NB4 (cell line): ENCODE measurements at regions not wholly inside any gene's neighbourhood (a gene's known extent, or its start where the extent isn't known, plus 50 kb on each side); places are given as distances from the start of the nearest gene placed in this dataset.

Experiments used
- DNase-seq: peaks from one replicate; pipeline ENCODE4 v3.0.0; 2010; ENCODE audit warnings: low read depth
- H3K4me3 ChIP-seq: one replicate; pipeline ENCODE4 v1.5.1; 2011; ENCODE audit warnings: mild to moderate bottlenecking, low read depth, low read length, moderate library complexity
- CTCF ChIP-seq: IDR thresholded peaks from one replicate; pipeline ENCODE4 v1.5.1; 2012; ENCODE audit warnings: low read depth, low read length
- MAX ChIP-seq: IDR thresholded peaks from 2 replicates; pipeline ENCODE4 v1.6.1; 2011; ENCODE audit warnings: low read depth, low read length
- MYC ChIP-seq: IDR thresholded peaks from 2 replicates; pipeline ENCODE4 v1.6.1; 2011; ENCODE audit warnings: low read depth, low read length
- POLR2A ChIP-seq: IDR thresholded peaks from 2 replicates; pipeline ENCODE4 v1.6.1; 2011; ENCODE audit warnings: mild to moderate bottlenecking; ENCODE audit not compliant: insufficient read length; ENCODE audit errors: extremely low read depth

- TF ChIP-seq MAX: no peak
- no peak for TF ChIP-seq MYC
- TF ChIP-seq POLR2A: no peak
- TF ChIP-seq CTCF: no peak
- H3K4me3 ChIP-seq: no peak overlapping the region
Observed at GRCh38 chr4:78666830-78667258, 109.3 kb upstream of the BMP2K start.

GRCh38 chr4:78667325-78667724, 108.8 kb upstream of the BMP2K start:
- no peak for DNase-seq
- TF ChIP-seq CTCF: no peak
- no peak for TF ChIP-seq MYC
- no peak for TF ChIP-seq MAX
- no peak for TF ChIP-seq POLR2A
- no peak overlapping the region for H3K4me3 ChIP-seq

More at GRCh38 chr4:78666830-78667258, 109.3 kb upstream of the BMP2K start:
- peak; percentile 55 for DNase-seq

- H3K4me3 ChIP-seq: no peak overlapping the region
- TF ChIP-seq MAX (no peak), CTCF (no peak), MYC (no peak), POLR2A (no peak)
- no peak for DNase-seq
Observed at GRCh38 chr4:78667764-78668163, 108.4 kb upstream of the BMP2K start.

GRCh38 chr4:78669453-78669852, 106.7 kb upstream of the BMP2K start:
- DNase-seq: peak; percentile 30
- H3K4me3 ChIP-seq: no peak overlapping the region
- TF ChIP-seq CTCF (no peak), POLR2A (no peak), MAX (no peak), MYC (no peak)

GRCh38 chr4:78671903-78672815, 104.0 kb upstream of the BMP2K start:
- no peak for TF ChIP-seq CTCF
- no peak for TF ChIP-seq POLR2A
- no peak for TF ChIP-seq MAX
- TF ChIP-seq MYC: no peak
- DNase-seq: no peak
- no peak overlapping the region for H3K4me3 ChIP-seq
